ENCODE measurements at regions not wholly inside any gene's neighbourhood (a gene's known extent, or its start where the extent isn't known, plus 50 kb on each side); places are given as distances from the start of the nearest gene placed in this dataset.

DNA sequence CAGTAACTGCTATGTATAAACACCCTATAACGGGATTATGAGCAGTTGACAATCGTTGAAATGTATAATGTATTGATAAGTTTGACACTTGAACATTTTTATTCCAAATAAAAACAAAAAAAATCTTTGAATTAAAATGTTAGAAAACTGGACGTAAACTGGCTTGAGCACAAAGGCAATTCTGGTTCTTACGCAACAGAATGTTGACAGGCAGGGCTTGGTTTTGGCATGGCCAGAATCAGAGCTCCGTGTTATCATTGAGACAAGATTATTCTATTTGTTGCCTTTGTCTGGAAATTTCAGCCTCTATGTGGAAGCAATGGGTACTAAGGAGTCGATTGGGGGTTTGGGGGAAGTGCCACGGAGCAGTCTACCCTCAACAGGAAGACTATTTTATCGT is 1028.6 kb upstream of the ZEB2 start:
- H3K4me3 ChIP-seq: no peak overlapping the region
- no peak for ATAC-seq

DNA sequence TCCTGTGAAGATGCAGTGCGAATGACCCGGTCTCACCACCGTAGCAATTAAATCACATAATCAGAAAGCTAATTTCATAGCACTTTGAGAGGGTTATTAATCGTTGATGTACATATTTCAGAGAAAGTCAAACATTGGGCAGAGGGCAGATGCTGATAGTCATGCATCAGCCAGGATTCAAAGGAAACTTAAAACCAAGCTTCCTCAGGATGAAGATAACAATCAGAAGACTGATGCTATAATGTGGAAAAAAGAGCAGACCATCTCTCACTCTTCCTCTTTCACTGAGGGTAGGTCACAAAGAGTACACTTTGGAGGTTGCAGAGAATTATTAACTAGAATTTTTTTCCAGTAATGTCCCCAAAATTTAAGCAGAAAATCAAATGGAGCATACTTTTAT is 1027.7 kb upstream of the ZEB2 start:
- TF ChIP-seq, protein P1, sequence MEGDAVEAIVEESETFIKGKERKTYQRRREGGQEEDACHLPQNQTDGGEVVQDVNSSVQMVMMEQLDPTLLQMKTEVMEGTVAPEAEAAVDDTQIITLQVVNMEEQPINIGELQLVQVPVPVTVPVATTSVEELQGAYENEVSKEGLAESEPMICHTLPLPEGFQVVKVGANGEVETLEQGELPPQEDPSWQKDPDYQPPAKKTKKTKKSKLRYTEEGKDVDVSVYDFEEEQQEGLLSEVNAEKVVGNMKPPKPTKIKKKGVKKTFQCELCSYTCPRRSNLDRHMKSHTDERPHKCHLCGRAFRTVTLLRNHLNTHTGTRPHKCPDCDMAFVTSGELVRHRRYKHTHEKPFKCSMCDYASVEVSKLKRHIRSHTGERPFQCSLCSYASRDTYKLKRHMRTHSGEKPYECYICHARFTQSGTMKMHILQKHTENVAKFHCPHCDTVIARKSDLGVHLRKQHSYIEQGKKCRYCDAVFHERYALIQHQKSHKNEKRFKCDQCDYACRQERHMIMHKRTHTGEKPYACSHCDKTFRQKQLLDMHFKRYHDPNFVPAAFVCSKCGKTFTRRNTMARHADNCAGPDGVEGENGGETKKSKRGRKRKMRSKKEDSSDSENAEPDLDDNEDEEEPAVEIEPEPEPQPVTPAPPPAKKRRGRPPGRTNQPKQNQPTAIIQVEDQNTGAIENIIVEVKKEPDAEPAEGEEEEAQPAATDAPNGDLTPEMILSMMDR (IDR thresholded peaks at IDR 0.05): no peak
- ATAC-seq (no peak), DNase-seq (no peak)
- no peaks in the 10 kb centered on the region for H3K36me3 ChIP-seq
- no peaks in the 10 kb centered on the region for H3K27me3 ChIP-seq
- H3K9me3 ChIP-seq: no peaks in the 10 kb centered on the region
- intact Hi-C loops (cut with DNase I): no loop called here
- no peak overlapping the region for H3K4me3 ChIP-seq
- no peaks in the 10 kb centered on the region for H3K4me1 ChIP-seq
- no peak overlapping the region for H3K27ac ChIP-seq

More for the DNA sequence above, 1028.6 kb upstream of the ZEB2 start:
- H3K27ac ChIP-seq: no peak overlapping the region
- no peaks in the 10 kb centered on the region for H3K9me3 ChIP-seq
- H3K36me3 ChIP-seq: no peaks in the 10 kb centered on the region
- H3K4me1 ChIP-seq: no peaks in the 10 kb centered on the region
- no peaks in the 10 kb centered on the region for H3K27me3 ChIP-seq
- intact Hi-C loops (cut with DNase I): no loop called here
- no peak for DNase-seq
- TF ChIP-seq, protein P1 (IDR thresholded peaks at IDR 0.05): no peak

DNA sequence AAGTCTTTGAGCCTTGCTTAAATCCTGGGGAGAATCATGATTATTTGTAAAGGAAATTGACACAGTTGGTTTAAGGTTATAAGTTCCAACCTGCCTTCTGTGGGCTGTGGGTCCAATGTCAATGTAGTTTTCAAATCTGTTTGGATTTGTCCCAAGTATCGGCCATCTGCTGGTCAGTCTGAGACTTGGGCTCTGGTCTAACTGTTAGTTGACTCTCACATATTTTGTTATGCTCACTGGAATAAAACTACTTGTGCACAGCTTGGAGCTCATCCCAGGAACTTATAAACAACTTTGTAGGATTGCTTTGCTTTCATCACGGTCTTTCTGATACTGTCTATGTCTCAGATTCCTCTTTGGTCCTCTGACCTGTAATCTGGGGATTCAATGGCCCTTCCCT is 1026.2 kb upstream of the ZEB2 start:
- TF ChIP-seq, protein P1 (IDR thresholded peaks at IDR 0.05): no peak
- DNase-seq (no peak), ATAC-seq (no peak)
- Histone ChIP-seq H3K27me3 (no peaks in the 10 kb centered on the region), H3K4me1 (no peaks in the 10 kb centered on the region), H3K36me3 (no peaks in the 10 kb centered on the region), H3K27ac (no peak overlapping the region), H3K9me3 (no peaks in the 10 kb centered on the region), H3K4me3 (no peak overlapping the region)
- intact Hi-C loops (cut with DNase I): no loop called here

DNA sequence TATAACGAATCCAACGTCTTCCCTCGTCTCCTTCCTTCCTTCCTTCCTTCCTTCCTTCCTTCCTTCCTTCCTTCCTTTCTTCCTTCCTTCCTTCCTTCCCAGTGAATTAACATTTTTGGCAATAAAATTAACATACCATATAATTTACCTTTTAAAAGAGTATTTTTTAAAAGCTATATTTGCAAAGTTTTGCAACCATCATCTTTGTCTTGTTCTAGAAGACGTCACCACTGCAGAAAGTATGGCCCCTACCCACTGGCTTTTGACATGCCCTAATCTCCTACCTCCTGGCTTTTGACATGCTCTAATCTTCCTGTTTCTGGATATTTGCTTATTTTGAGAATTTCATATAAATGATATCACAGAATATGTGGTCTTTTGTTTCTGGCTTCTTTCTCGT is 1023.9 kb upstream of the ZEB2 start:
- TF ChIP-seq, protein P1 (IDR thresholded peaks at IDR 0.05): no peak
- H3K36me3 ChIP-seq: no peaks in the 10 kb centered on the region
- no peaks in the 10 kb centered on the region for H3K4me1 ChIP-seq
- DNase-seq: no peak
- H3K4me3 ChIP-seq: no peak overlapping the region
- H3K9me3 ChIP-seq: no peaks in the 10 kb centered on the region
- no peak overlapping the region for H3K27ac ChIP-seq
- H3K27me3 ChIP-seq: no peaks in the 10 kb centered on the region
- intact Hi-C loops (cut with DNase I): no loop called here
- no peak for ATAC-seq

DNA sequence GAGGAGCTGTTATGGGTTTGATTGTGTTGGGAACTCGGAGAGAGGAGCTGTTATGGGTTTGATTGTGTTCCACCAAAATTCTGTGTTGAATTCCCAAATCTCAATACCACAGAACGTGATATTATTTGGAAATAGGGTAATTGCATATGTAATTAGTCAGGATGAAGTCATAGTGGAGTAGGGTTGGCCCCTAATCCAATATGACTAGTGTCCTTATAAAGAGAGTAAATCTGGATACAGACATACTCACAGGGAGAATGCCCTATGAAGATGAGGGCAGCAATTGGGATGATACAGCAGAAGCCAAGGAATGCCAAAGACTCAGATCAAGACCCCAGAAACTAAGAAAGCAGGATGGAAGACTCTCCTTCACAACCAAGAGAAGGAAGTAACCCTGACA is 1023.2 kb upstream of the ZEB2 start:
- no peaks in the 10 kb centered on the region for H3K27me3 ChIP-seq
- no peak overlapping the region for H3K27ac ChIP-seq
- H3K4me1 ChIP-seq: no peaks in the 10 kb centered on the region
- no peak overlapping the region for H3K4me3 ChIP-seq
- ATAC-seq (no peak), DNase-seq (no peak)
- TF ChIP-seq, protein P1 (IDR thresholded peaks at IDR 0.05): no peak
- no peaks in the 10 kb centered on the region for H3K36me3 ChIP-seq
- H3K9me3 ChIP-seq: no peaks in the 10 kb centered on the region
- intact Hi-C loops (cut with DNase I): no loop called here

DNA sequence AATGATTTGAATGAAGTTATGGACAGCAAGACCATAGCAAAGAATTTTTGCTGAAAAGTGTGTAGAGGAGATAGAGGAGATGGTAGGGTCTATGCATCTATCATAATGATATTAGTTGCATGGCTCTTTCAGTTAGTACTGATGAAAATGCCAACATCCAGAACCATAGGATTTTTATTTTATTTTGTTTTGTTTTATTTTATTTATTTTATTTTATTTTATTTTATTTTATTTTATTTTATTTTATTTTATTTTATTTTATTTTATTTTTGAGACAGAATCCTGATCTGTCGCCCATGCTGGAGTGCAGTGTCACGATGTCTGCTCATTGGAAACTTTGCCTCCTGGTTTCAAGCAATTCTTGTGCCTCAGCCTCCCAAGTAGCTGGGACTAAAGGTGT is 1021.1 kb upstream of the ZEB2 start:
- TF ChIP-seq, protein P1 (IDR thresholded peaks at IDR 0.05): no peak
- H3K27me3 ChIP-seq: no peaks in the 10 kb centered on the region
- no peaks in the 10 kb centered on the region for H3K4me1 ChIP-seq
- H3K27ac ChIP-seq: no peak overlapping the region
- no peaks in the 10 kb centered on the region for H3K36me3 ChIP-seq
- intact Hi-C loops (cut with DNase I): no loop called here
- no peaks in the 10 kb centered on the region for H3K9me3 ChIP-seq
- H3K4me3 ChIP-seq: no peak overlapping the region
- ATAC-seq (no peak), DNase-seq (no peak)
